ENCODE measurements at regions not wholly inside any gene's neighbourhood (a gene's known extent, or its start where the extent isn't known, plus 50 kb on each side); places are given as distances from the start of the nearest gene placed in this dataset.

DNA sequence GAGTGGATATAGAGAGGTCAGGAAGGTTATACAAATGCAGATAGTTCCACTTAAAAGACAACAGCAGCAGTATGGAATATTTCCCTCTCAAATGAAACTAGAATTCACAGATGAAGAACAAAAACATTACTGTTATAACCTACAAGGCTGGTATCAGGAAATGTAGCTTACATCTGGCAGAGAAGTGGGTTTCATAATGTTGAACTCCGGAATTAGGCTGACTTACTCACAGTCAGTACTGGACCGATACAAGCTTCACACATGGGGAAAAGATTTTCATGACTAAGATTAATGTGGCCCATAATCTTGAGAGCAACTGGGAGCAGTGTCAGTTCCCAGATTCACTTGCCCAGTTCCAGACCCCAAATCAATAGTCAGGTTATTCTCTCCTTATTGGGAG lies 353.9 kb downstream of the DUSP6 start:
- Mint-ChIP-seq H3K27me3 (ENCODE audit: unreplicated experiment) (peaks cover 4% of the 10 kb centered on the region), H3K4me3 (ENCODE audit: unreplicated experiment) (no peak overlapping the region), H3K27ac (ENCODE audit: unreplicated experiment) (no peak overlapping the region), H3K4me1 (ENCODE audit: unreplicated experiment) (no peaks in the 10 kb centered on the region), H3K9me3 (ENCODE audit: unreplicated experiment) (no peaks in the 10 kb centered on the region), H3K36me3 (ENCODE audit: unreplicated experiment) (no peaks in the 10 kb centered on the region)
- no peak for DNase-seq (ENCODE audit: extremely low spot score, unreplicated experiment)
- no peak for TF ChIP-seq CTCF (IDR thresholded peaks at IDR 0.05)

- H3K27me3 Mint-ChIP-seq (ENCODE audit: unreplicated experiment) = peaks cover 4% of the 10 kb centered on the region
- H3K36me3 Mint-ChIP-seq (ENCODE audit: unreplicated experiment) = no peaks in the 10 kb centered on the region
- no peak overlapping the region for H3K27ac Mint-ChIP-seq (ENCODE audit: unreplicated experiment)
- DNase-seq (ENCODE audit: extremely low spot score, unreplicated experiment) = no peak
- no peak for TF ChIP-seq CTCF (IDR thresholded peaks at IDR 0.05)
- H3K4me1 Mint-ChIP-seq (ENCODE audit: unreplicated experiment) = no peaks in the 10 kb centered on the region
- H3K9me3 Mint-ChIP-seq (ENCODE audit: unreplicated experiment) = no peaks in the 10 kb centered on the region
- H3K4me3 Mint-ChIP-seq (ENCODE audit: unreplicated experiment) = no peak overlapping the region
Measured at GRCh38 chr12:88996200-88996788, 356.0 kb downstream of the DUSP6 start.

GRCh38 chr12:88994971-88995370 lies 357.3 kb downstream of the DUSP6 start:
- Mint-ChIP-seq H3K27me3 (ENCODE audit: unreplicated experiment) (peaks cover 4% of the 10 kb centered on the region), H3K4me3 (ENCODE audit: unreplicated experiment) (no peak overlapping the region), H3K9me3 (ENCODE audit: unreplicated experiment) (no peaks in the 10 kb centered on the region), H3K27ac (ENCODE audit: unreplicated experiment) (no peak overlapping the region), H3K4me1 (ENCODE audit: unreplicated experiment) (no peaks in the 10 kb centered on the region), H3K36me3 (ENCODE audit: unreplicated experiment) (no peaks in the 10 kb centered on the region)
- no peak for DNase-seq (ENCODE audit: extremely low spot score, unreplicated experiment)
- no peak for TF ChIP-seq CTCF (IDR thresholded peaks at IDR 0.05)

DNA sequence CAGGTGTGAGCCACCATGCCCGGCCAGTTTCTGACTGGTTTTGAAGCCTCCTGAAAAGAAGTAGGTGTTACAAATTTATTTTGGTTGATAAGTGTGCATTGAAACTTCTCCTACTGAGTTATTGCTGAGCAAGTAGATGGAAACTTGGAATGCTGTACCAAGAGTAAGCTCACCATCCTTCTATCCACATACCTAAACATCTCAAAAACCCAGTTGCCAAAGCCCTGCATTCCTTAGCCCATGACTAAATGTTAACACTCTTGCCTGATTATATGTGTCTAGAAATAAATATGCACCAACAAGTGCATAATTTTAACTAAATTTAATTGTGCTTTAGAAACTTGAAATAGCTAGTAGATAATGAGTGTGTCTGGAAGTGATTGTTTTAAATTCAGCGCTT lies 357.8 kb downstream of the DUSP6 start:
- H3K27ac Mint-ChIP-seq (ENCODE audit: unreplicated experiment) = no peak overlapping the region
- H3K4me1 Mint-ChIP-seq (ENCODE audit: unreplicated experiment) = no peaks in the 10 kb centered on the region
- no peaks in the 10 kb centered on the region for H3K36me3 Mint-ChIP-seq (ENCODE audit: unreplicated experiment)
- peaks cover 4% of the 10 kb centered on the region for H3K27me3 Mint-ChIP-seq (ENCODE audit: unreplicated experiment)
- DNase-seq (ENCODE audit: extremely low spot score, unreplicated experiment) = no peak
- H3K9me3 Mint-ChIP-seq (ENCODE audit: unreplicated experiment) = no peaks in the 10 kb centered on the region
- TF ChIP-seq CTCF (IDR thresholded peaks at IDR 0.05) = no peak
- no peak overlapping the region for H3K4me3 Mint-ChIP-seq (ENCODE audit: unreplicated experiment)

DNA sequence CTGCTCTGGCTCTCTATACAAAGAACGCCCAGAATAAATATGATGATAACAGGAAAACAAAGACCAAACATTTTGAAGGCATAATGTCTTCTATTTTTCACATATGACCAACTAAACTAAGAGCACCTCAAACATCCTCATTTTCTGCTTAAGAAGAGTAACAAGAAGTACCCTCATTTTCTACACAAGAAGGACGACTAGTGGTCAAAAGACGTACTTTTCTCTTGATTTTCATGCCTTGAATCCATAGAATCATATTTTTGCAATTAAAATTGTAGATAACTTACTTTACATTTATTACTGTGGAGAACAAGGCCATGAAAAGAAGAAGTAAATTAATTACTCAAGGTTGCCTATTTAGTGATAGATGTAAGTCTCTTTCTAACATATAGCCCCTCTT lies 358.6 kb downstream of the DUSP6 start:
- H3K4me1 Mint-ChIP-seq (ENCODE audit: unreplicated experiment) = no peaks in the 10 kb centered on the region
- TF ChIP-seq CTCF (IDR thresholded peaks at IDR 0.05) = peak; percentile 73
- no peak for DNase-seq (ENCODE audit: extremely low spot score, unreplicated experiment)
- H3K36me3 Mint-ChIP-seq (ENCODE audit: unreplicated experiment) = no peaks in the 10 kb centered on the region
- H3K27me3 Mint-ChIP-seq (ENCODE audit: unreplicated experiment) = peaks cover 4% of the 10 kb centered on the region
- no peak overlapping the region for H3K4me3 Mint-ChIP-seq (ENCODE audit: unreplicated experiment)
- no peaks in the 10 kb centered on the region for H3K9me3 Mint-ChIP-seq (ENCODE audit: unreplicated experiment)
- H3K27ac Mint-ChIP-seq (ENCODE audit: unreplicated experiment) = no peak overlapping the region
